Fibroblast of upper back skin (primary cell): ENCODE measurements at regions not wholly inside any gene's neighbourhood (a gene's known extent, or its start where the extent isn't known, plus 50 kb on each side); places are given as distances from the start of the nearest gene placed in this dataset.

Experiments used
- DNase-seq: peaks from one replicate; pipeline ENCODE4 v3.0.0-alpha.2; 2013

DNA sequence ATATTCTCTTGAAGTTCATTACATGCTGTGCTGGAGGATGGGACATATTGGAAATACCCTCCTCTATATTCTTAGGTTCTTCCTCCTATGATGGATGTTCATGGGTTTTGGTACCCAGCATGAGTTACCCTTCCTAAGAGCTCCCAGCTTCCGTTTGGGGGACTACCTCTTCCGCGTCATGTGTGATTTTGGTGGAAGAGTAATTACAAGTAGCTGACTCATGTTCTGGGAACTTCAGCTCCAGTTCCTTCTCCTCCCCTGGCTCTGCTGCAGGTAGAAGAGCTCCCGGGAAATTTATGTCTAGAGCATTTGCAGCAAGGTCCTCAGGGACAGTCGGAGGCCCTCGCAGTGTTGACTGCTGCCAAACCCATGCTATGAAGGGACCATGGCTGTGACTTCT, 208.8 kb upstream of the IL12A start:
- DNase-seq, result peak; percentile 22

DNA sequence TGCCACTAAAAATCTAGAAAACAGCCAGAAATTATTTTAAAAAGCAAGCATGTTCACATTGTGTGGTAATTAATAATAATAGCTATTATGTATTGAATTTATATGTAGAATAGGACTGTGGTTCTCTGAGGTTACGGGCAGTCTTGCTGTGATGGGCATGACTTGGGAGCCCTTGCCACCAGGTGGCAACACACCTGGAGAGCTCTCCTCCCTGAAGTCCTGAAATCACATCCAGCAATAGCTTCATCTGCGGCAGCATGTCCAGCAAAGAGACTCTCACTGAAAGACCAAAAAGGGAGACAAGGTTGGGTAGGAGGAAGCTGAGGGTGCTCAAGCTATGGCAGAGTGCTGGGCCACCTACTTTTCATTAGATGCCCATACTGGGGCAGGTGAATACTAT, 206.8 kb upstream of the IL12A start:
- DNase-seq, result no peak

DNA sequence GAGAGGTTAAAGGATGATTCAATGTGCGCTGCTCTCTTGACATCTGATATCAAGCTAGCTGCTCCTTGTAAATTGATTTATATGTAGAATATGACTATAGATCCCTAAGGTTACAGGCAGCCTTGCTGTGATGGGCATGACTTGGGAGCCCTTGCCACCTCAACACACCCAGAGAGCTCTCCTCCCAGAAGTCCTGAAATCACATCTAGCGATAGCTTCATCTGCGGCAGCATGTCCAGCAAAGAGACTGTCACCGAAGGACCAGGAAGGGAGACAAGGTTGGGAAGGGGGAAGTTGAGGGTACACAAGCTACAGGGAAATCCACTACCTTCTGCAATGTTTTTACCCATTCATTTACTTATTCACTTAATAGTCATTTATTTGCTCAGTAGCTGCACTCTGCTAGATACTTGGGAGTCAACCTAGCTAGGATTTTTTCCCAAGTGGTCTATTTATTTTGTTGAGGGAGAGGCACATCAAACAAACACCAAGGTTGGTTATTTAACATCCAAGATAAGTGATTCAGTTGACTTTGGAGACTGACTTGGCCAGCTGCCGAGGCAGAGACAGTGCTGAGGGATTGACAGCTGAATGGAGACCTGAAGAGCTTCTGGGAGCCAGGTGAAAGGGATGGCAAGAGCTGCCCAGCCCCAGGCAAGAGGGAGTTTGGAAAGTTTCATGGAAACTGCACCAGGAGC, 205.8 kb upstream of the IL12A start:
- no peak for DNase-seq

DNA sequence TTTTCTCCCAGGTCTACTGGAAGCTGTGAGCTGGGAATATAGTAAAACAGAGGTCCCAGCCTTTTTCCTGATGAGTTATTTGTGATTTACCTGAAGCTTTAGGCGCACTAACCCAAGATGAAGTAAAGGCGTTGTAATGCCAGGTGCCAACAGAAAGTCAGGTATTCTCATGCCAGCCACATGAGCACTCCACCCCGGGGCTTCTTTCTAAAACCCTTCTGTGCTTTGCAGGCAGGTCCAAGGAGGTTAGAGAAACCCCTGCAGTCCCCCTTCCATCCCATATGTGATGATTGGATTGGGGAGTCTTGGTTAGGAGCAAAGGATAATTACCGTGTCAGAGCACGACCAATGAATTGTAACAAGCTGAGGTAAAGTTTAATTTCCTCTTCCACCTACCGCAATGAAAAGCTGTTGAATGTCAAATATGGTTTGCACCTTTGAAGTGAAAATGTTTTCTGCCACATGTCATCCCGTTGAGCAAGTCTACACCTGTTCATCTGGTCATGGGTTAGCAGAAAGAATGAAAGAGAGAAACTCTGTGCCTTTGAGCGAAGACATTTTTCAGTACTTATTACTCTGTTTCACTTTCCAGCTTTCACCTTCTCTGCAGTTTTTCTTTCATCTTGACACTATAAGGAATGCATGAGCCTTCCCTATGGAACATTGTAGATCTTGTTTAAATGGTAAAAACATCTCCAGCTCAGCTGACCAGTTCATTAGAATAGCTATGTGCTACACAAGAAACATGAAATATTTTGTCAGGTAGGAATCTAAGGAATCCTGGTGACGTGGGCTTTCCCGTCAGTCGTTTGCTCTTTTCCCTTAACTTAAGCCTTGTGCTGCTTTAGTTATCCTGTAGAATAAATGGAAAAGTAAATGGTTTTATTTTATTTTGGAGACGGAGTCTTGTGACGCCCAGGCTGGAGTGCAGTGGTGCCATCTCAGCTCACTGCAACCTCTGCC, 204.6 kb upstream of the IL12A start:
- DNase-seq, result peak; percentile 60

DNA sequence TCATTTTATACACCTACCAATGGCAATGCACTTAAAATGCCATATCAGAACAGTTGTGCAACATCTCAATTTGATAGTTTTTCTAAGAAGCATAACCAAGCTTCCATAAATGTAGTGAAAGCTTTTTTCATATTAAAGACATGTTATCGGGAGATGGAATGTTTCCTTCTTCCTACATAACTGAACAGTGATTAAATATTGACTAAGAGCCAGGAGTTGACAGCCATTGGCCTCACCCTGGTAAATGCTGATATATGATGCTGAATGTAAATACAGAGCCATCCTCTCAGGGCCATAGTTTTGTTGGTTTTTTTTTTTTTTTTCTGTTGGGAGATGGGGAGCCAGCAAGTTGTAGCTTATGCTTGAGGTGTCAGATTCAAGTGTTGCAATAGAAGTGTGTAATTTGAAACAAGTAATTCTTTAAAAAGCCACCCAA, 203.3 kb upstream of the IL12A start:
- peak; percentile 75 for DNase-seq

DNA sequence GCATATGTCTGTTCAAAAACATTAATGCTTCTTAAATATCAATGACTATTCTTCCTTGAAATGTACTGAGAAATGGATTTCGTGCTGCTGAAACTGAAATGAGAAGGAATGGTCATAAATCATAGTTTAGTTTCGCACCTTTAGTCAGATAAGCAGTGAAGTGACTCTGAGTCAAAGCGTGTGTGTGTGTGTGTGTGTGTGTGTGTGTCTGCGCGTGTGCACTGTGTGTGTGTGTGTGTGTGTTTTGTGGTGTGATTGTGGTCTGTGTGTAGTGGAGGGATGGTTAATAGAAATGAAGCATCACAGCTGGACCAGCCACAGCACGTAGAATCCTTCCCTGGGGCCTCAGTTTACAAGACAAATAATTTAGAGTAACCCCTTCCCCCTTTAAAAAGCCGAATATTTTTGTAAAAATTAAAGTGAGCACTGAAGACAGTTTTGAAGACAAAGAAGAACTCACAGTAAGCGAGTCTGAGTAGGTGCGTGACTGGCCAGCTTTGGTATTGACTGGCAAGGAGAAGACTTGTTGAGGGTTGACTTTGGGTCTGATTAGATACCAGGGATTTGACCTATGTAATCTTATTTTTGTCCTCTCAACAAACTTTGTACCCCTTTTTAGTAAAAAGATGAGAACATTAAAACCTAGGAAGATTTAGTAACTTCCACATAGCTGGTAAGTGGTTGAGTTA, 202.0 kb upstream of the IL12A start:
- DNase-seq, result no peak

DNA sequence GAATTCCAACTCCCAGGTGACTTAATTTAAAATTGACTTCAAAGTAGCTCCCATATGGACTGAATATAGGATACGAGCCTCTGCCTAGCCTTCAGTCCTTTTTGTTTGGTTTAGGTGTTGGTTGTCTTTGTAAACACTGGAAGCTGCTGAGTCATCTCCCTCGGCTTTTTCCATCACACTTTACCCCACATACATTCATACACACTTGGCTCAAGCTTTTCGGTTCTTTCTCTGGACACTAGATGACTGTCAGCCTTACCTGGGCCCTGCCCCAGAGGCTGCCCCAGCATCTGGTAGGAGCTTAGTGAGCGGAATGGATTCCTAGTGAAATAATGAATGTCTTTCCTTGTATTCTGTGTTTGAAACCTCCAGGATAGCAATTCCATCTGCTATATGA, 201.5 kb upstream of the IL12A start:
- peak; percentile 71 for DNase-seq

DNA sequence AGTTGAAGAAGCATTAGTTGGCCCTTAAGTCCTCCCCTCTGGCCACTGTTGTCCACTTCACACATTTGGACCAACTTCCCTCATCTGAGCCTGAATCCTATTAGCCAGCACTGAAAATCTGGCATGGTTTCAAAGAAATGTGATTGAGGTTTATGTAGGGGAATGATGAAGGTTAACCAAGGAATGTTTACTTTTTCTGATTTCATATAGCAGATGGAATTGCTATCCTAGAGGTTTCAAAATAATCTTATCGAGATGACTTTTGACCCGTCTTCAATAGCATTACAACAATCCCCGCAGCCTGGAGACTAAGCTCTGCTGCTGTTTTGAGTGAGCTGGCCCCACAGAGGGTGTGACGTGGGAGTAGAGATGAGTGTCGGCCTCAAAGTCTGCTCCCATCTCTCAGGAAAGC, 200.8 kb upstream of the IL12A start:
- DNase-seq, result peak; percentile 85

DNA sequence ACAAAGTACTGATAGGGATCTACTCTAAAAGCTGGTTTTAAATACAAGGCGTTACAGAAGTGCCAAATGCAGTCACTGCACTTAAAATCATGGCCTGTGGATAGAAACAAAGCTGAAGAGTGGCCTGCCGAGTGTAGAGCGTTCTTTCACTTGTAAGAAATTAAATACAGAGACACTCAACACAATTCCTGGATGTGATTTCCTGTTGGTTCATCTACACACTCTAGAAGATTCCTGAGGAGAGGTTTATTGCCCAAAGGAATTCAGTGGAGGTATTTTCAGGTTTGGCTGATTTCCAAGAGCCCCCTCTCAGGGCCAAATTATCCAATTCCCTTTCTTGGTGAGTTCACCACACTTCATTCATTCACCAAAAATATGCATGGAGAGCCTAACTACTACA, 200.3 kb upstream of the IL12A start:
- DNase-seq, result peak; percentile 97

DNA sequence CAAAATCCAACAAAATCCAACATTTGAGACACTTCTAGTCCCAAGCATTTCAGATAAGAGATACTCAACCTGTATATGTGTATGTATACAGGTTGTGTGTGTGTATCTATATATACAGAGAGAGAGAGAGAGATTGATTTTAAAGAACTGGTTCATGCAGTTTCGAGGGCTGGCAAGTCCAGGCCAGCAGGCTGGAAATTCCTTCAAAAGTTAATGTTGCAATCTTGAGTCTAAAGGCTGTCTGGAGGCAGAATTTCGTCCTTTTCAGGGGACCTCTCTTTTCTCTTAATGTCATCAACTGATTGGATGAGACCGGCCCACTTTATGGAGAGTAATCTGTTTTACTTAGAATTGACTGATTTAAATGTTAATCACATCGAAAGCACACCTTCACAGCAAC, 199.6 kb upstream of the IL12A start:
- peak; percentile 29 for DNase-seq

DNA sequence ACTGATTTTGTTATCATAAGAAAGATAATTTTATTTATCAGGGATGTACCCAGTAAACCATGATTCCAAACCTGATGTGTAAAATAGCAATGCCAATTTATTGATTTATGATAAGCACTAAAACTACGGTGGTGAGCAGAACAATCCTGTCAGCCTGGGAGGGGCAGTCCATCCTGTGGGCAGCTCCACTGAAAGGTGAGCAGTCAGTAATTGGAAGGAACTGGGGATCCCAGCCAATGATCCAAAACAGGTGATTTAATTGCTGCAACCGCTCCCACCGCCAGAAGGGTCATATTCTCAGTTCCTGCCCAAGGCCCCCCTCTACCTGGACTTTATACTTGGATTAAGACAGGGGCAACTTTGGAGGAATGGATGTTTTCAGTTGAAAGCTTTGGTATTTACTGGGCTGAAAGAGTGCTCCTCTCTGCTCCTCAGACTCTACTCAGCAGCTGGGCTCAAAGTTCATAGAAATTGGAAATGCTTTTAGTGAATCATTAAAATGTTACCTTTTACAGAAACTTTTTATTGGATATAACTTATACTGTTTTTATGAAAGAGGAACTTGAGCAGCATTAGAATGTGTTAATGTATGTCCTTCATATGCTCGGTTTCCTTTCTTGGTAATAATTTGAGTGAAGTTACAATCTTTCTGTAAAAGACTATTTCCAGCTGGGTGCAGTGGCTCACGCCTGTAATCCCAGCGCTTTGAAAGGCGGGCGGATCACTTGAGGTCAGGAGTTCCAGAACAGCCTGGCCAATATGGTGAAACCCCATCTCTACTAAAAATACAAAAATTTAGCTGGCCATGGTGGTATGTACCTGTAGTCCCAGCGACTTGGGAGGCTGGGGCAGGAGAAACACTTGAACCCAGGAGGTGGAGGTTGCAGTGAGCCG, 198.6 kb upstream of the IL12A start:
- DNase-seq, result no peak

DNA sequence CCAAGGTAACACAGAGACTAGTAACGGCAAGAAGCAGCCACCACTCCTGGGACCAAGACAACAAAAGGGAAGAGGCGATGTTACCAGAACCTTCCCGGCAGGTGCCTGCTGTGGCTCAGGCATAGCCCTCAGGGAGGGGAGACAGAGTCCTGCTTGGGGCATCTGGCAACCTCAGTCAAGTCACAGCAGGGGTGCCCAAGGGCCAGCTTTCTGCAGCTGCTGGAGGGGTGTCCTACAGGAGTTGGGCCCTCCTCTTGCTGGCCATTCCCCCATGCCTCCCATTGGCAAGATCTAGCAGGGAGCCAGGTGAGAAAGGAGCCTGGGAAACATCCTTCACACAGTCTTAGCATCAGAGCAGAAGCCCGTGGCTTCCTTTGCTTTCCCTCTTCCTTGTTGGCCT, 197.3 kb upstream of the IL12A start:
- DNase-seq, result no peak

DNA sequence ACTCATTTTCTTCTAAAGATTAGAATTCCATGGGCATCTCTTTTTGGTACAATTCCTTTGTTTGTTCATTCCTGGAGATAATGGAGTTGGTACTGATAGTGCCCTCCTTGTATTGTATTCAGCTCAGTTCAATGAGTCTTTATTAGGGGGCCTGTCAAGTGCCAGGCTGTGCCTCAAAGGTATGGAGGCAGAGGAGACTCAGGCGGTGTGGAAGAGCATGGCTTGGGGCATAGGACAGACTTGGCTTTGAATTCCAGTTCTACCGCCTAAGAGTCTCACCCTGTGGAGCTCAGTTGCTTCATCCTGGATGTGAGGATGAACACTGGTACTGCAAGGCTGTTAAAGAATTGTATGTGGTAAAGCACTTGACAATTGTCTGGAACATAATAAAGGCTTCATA, 196.6 kb upstream of the IL12A start:
- DNase-seq, result no peak

DNA sequence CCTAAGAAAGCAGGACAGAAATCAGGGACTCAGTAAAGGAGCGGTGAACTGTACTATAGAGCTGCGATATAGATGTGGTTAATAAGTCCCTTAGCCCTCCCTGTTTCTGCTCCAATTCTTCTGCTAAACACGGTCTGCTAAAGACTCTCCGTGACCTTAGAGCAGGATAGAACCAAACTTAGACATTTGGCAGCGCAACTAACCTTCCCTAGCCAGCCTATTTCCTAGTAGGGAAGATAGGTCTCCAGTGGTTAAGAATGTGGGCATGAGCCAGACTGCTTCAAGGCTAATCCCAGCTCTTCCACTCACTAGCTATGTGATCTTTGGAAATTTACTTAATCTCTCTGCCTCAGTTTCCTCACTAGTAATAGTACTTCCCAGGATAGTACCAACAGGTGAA, 193.6 kb upstream of the IL12A start:
- no peak for DNase-seq

DNA sequence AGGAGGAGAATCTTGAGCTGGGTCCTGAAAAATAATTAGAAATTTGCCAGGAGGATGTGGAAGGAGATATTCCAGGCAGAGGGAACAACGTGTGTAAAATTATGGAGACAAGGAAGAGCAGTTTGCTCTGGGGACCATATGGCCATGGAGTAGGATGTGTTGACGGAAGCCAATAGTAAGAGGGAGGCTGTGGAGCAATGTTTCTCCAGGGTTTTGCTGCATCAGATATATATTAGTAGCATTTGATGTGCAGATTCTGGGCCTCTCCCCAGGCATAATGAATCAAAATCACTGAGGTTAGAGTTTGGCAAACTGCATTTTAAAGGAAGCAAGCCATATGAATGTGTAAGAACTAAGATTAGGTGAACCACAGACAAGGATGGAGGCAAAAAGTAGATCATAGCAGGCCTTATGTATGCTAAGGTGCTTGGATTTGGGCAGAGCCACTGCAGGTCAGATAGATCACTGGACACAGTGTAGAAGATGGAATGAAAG, 192.9 kb upstream of the IL12A start:
- DNase-seq, result peak; percentile 66

DNA sequence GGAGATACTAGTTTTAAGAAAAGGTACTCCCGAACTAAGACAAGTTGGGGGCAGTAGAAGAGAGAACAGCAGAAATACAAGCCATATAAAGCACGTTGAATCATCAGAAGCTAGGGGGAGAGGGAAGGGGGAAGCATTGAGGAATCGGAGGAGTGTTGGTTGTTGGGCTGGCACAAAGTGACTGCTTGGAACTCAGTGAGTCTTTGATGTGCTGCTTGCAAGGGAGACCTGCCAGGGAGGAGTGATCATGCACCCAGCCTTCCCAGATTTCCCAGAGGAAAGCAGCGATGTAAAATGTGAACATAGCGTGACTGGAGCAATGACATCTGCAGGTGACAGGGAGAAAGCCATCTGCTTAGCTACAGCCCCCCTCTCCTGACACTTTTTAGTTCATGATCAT, 192.4 kb upstream of the IL12A start:
- no peak for DNase-seq

DNA sequence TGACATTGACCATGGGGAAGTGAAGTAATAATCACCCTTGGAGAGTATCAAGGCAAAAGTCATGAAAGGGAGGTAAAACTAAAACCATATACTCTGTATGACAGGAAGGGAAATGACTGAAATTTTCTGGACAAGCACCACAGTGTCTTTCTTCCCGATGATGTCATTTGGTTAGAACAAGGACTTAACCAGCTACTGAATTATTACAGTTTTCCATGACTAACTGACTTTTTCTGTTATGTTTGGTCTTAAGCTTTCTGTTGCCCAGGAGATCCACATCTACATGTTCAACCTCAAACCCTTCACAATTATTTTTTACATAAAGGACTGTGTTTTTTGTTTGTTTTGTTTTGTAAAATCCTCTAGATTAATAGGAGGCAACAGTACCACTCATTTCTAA, 191.9 kb upstream of the IL12A start:
- peak; percentile 77 for DNase-seq

DNA sequence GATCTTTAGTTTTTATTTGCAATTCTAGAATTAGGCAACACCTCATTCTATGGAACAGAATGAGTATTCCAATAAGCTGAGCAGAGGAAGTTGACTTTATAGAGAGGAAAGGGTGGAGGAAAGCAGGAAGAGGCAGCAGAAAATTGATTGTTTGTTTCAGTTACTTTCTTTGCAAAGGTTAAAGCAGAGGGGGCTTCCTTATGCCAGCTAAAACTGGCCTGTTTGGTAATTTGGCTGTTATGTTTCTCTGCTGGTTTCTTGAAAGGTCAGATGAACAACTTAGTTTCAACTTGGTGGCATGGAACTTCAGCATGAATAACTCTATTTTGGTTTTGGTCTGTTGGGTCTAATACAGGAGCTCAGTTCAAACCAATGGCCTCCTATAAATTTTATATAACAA, 190.9 kb upstream of the IL12A start:
- DNase-seq, result no peak

DNA sequence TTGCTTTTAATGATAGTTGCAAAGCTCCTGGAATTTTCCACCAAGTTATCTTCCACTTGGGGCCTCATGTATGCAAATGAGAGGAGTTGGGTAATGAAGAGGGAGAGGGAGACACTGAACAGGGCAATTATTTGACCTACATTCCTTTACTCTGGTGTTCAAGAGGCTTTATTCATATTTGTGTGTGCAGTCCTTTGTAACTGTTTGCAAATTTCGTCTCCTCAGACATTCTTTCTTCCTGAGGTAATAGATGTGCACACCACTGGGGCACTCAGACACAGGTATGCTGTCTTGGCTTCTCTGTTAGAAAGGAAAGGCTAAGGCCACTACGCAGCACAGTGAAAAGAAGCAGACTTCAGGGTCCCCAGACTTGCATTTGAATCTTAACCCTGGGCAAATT, 189.7 kb upstream of the IL12A start:
- peak; percentile 83 for DNase-seq

DNA sequence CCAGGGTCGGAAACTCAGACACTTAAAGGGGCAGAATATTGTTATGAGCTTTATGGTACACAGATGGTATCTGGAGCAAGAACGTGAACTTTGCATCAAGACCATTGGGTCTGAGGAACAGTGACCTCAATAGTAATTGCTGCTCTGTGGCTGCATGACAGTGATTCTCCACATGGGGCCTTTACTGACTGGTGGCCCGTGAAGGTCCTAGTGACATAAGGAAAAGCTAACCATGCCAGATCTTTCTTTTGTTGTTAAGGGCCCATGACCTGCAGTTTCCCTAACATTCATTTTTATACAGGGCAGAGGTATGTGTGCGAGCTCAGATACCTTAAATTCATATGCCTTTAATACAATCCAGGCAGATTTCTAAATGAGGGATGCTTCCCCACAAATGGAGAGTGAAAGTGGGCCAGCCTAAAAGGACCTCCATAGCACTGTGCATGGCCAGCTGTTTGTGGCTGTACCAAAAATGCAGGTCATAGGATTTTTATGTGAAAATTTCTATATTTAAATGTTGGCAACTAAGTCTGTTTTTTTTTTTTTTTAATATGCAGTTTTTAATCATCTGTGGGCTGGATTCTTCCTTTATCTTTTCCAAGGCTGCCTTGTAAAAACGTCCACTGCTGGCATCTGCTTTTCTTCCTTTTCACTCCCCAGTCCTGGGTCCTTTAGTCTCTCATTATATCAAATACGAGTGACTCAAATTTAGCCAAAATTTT, 188.0 kb upstream of the IL12A start:
- peak; percentile 30 for DNase-seq

DNA sequence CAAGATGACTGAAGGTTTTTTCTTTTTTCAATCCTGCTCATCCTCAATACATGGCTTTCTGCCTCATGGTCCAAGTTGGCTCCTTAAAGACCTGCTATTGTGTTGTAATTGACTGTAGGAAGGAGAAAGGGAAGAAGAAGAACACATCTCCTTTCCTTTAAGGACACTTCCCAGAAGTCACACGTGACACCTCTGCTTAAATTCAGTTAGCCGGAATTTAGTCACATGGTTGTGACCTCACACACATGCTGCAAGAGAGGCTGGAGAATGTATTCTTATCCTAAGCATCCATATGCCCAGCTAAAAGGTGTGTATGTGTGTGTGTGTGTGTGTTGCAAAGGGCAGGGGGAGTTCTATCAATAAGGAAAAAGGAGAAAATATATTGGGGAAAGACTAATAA, 185.8 kb upstream of the IL12A start:
- DNase-seq, result no peak

DNA sequence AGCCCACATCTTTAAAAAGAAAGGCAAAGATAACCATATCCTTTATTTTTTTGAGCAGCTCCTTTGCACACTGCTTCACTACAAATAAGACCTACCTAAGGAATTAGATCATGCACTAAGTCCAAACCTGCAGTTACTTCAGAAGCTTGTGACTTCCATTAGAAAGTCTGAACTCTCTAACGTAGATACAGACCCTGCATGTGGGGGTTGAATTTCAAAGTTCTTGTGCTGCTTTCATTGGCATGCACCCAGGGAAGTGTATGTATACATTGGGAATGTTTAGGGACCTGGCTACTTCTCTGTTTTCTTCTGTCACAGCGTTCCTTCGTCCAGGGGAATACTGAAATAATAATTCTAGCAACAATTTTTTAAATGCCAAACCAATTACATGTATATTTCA, 185.2 kb upstream of the IL12A start:
- DNase-seq, result peak; percentile 59
